AG04450 (cell line): ENCODE measurements at regions not wholly inside any gene's neighbourhood (a gene's known extent, or its start where the extent isn't known, plus 50 kb on each side); places are given as distances from the start of the nearest gene placed in this dataset.

Experiments
- CTCF ChIA-PET: fragments of 300-600, 350-600 bp; formaldehyde crosslinking; extraction: SDS; loops from one replicate; lab custom pipeline; 2022; ENCODE audit warnings: antibody characterized with exemption, inconsistent platforms; lab: Charles Lee
- POLR2A ChIA-PET: fragments of 350-600 bp; formaldehyde crosslinking; extraction: SDS; loops from one replicate; lab custom pipeline; 2021; ENCODE audit warnings: antibody characterized with exemption, inconsistent platforms; lab: Yijun Ruan, JAX
- DNase-seq: peaks from one replicate; pipeline ENCODE4 v3.0.0-alpha.2; 2011; ENCODE audit warnings: low read depth, low spot score
- H3K27ac ChIP-seq: one replicate; pipeline ENCODE4 v1.5.1; 2012; ENCODE audit warnings: low read depth, low read length, control low read depth
- H3K27me3 ChIP-seq: one replicate; pipeline ENCODE4 v1.6.0; 2012; ENCODE audit warnings: low read length; ENCODE audit not compliant: control insufficient read depth, insufficient read depth
- H3K4me3 ChIP-seq: 2 replicates; pipeline ENCODE4 v1.5.1; 2011; ENCODE audit warnings: mild to moderate bottlenecking, low read depth, low read length, control low read depth
- H3K9me3 ChIP-seq: 2 replicates; pipeline ENCODE4 v1.5.1; 2012; ENCODE audit warnings: low read length; ENCODE audit not compliant: control insufficient read depth, insufficient read depth
- CTCF ChIP-seq: IDR thresholded peaks from 2 replicates; pipeline ENCODE4 v1.5.1; 2011; ENCODE audit warnings: low read depth, low read length, control low read depth, inconsistent platforms

GRCh38 chr13:105774739-105775460 lies 760.6 kb downstream of the EFNB2 start:
- Histone ChIP-seq H3K9me3 (no peaks in the 10 kb centered on the region), H3K27me3 (no peaks in the 10 kb centered on the region), H3K4me3 (no peak overlapping the region), H3K27ac (no peak overlapping the region)
- ChIA-PET POLR2A (no interaction called here), CTCF (no interaction called here)
- TF ChIP-seq CTCF, result no peak
- DNase-seq, result no peak

- ChIA-PET POLR2A (no interaction called here), CTCF (no interaction called here)
- H3K27ac ChIP-seq, result no peak overlapping the region
- H3K4me3 ChIP-seq, result no peak overlapping the region
- DNase-seq, result no peak
- no peaks in the 10 kb centered on the region for H3K27me3 ChIP-seq
- TF ChIP-seq CTCF, result no peak
- no peaks in the 10 kb centered on the region for H3K9me3 ChIP-seq
These were observed 761.5 kb downstream of the EFNB2 start for GRCh38 chr13:105773863-105774538.

GRCh38 chr13:105773241-105773640 lies 762.2 kb downstream of the EFNB2 start:
- no peaks in the 10 kb centered on the region for H3K27me3 ChIP-seq
- CTCF ChIA-PET, result no interaction called here
- POLR2A ChIA-PET, result no interaction called here
- H3K4me3 ChIP-seq, result no peak overlapping the region
- H3K9me3 ChIP-seq, result no peaks in the 10 kb centered on the region
- H3K27ac ChIP-seq, result no peak overlapping the region
- no peak for TF ChIP-seq CTCF
- DNase-seq, result no peak

GRCh38 chr13:105764486-105764885 lies 771.0 kb downstream of the EFNB2 start:
- no peaks in the 10 kb centered on the region for H3K9me3 ChIP-seq
- DNase-seq, result no peak
- H3K27ac ChIP-seq, result no peak overlapping the region
- no peaks in the 10 kb centered on the region for H3K27me3 ChIP-seq
- CTCF ChIA-PET, result no interaction called here
- POLR2A ChIA-PET, result no interaction called here
- TF ChIP-seq CTCF, result no peak
- H3K4me3 ChIP-seq, result no peak overlapping the region

- no peaks in the 10 kb centered on the region for H3K9me3 ChIP-seq
- H3K27ac ChIP-seq, result no peak overlapping the region
- TF ChIP-seq CTCF, result no peak
- H3K27me3 ChIP-seq, result no peaks in the 10 kb centered on the region
- no peak for DNase-seq
- POLR2A ChIA-PET, result no interaction called here
- CTCF ChIA-PET, result no interaction called here
- no peak overlapping the region for H3K4me3 ChIP-seq
These were observed 771.6 kb downstream of the EFNB2 start for GRCh38 chr13:105763851-105764250.
